Endothelial cell of umbilical vein (primary cell): ENCODE measurements at regions not wholly inside any gene's neighbourhood (a gene's known extent, or its start where the extent isn't known, plus 50 kb on each side); places are given as distances from the start of the nearest gene placed in this dataset.

Experiments
- BruUV-seq: library from RNA; stranded (reverse); fragments of 400-500 nt; replicated peaks from 2 replicates; lab custom pipeline; 2021; lab: Mats Ljungman, UMichigan
- CTCF ChIA-PET: fragments of 300-600, 350-600 bp; sonication (Branson Sonifier 250); formaldehyde crosslinking; loops from one replicate; lab custom pipeline; 2021; ENCODE audit warnings: antibody characterized with exemption, inconsistent platforms; lab: Charles Lee
- POLR2A ChIA-PET: fragments of 300-600, 350-600 bp; sonication (Branson Sonifier 250); formaldehyde crosslinking; loops from one replicate; lab custom pipeline; 2021; ENCODE audit warnings: antibody characterized with exemption, inconsistent platforms; lab: Charles Lee
- DNase-seq: peaks from one replicate; pipeline ENCODE4 v3.0.0-alpha.2; 2011; ENCODE audit warnings: low read depth, low spot score
- FAIRE-seq: peaks from 2 replicates; lab custom pipeline; 2011; peaks lifted over from hg19 to GRCh38; lab: Jason Lieb, UNC
- H2AFZ ChIP-seq: 2 replicates; pipeline ENCODE4 v1.6.0; 2012; ENCODE audit warnings: low read depth, low read length, control low read depth, inconsistent platforms
- H3K27ac ChIP-seq: 2 replicates; pipeline ENCODE4 v1.5.1; 2011; ENCODE audit warnings: low read depth, mild to moderate bottlenecking, control low read depth, low read length, moderate library complexity; ENCODE audit not compliant: insufficient read depth
- H3K27me3 ChIP-seq, 2 experiments: 2 replicates each; pipeline versions ENCODE4 v1.6.0 to v1.6.1; 2011; ENCODE audit warnings: low read length in 2 of 2, mixed read lengths in 1 of 2; ENCODE audit not compliant: control insufficient read depth in 2 of 2, insufficient read depth in 2 of 2
- H3K36me3 ChIP-seq, 2 experiments: 2 replicates in 1 of 2; 3 replicates in 1 of 2; pipeline ENCODE4 v1.5.1; 2011; ENCODE audit warnings: low read length in 2 of 2, mild to moderate bottlenecking in 1 of 2, moderate library complexity in 1 of 2; ENCODE audit not compliant: control insufficient read depth in 2 of 2, insufficient read depth in 2 of 2; ENCODE audit errors: extremely low read depth in 1 of 2
- H3K4me1 ChIP-seq: 3 replicates; pipeline ENCODE4 v1.5.1; 2011; ENCODE audit warnings: mild to moderate bottlenecking, low read length; ENCODE audit not compliant: control insufficient read depth, insufficient read depth; ENCODE audit errors: extremely low read depth
- H3K4me2 ChIP-seq: 2 replicates; pipeline ENCODE4 v1.6.1; 2011; ENCODE audit warnings: low read length, control low read depth, mixed read lengths; ENCODE audit not compliant: insufficient read depth
- H3K4me3 ChIP-seq, 3 experiments: fragments of 200-600 bp in 1 of 3; sonication (generic), shearing (Covaris generic) in 1 of 3; replicated peaks in 1 of 3; 2 replicates each; pipeline ENCODE4 v1.5.1; 2011 to 2016; ENCODE audit warnings: control low read depth in 3 of 3, low read length in 3 of 3, mild to moderate bottlenecking in 2 of 3, inconsistent platforms in 1 of 3, low read depth in 1 of 3, moderate library complexity in 1 of 3; ENCODE audit not compliant: insufficient read depth in 1 of 3
- H3K79me2 ChIP-seq: 2 replicates; pipeline ENCODE4 v1.6.0; 2012; ENCODE audit warnings: low read length, inconsistent platforms; ENCODE audit not compliant: control insufficient read depth, insufficient read depth
- H3K9ac ChIP-seq: replicated peaks from 2 replicates; pipeline ENCODE3; 2011; ENCODE audit warnings: low read length, control low read depth; ENCODE audit not compliant: insufficient read depth; ENCODE audit errors: extremely low read depth
- H3K9me1 ChIP-seq: replicated peaks from 3 replicates; pipeline ENCODE4 v1.6.0; 2011; ENCODE audit warnings: mild to moderate bottlenecking, low read length; ENCODE audit not compliant: control insufficient read depth, insufficient read depth; ENCODE audit errors: extremely low read depth
- H3K9me3 ChIP-seq: replicated peaks from 2 replicates; pipeline ENCODE4 v1.5.1; 2012; ENCODE audit warnings: low read length, inconsistent platforms; ENCODE audit not compliant: control insufficient read depth, insufficient read depth
- H4K20me1 ChIP-seq: replicated peaks from 2 replicates; pipeline ENCODE3; 2011; ENCODE audit warnings: mild to moderate bottlenecking, low read length; ENCODE audit not compliant: control insufficient read depth, insufficient read depth; ENCODE audit errors: extremely low read depth
- CTCF ChIP-seq, 2 donors: IDR thresholded peaks; 1 replicate in 1 of 2; 2 replicates in 1 of 2; pipeline ENCODE4 v1.5.1; 2011; ENCODE audit warnings: low read length in 2 of 2, mild to moderate bottlenecking in 2 of 2, moderate library complexity in 2 of 2, control low read depth in 1 of 2, inconsistent platforms in 1 of 2, low read depth in 1 of 2; ENCODE audit not compliant: insufficient read depth in 1 of 2; ENCODE audit errors: extremely low read depth in 1 of 2
- EZH2 ChIP-seq: IDR thresholded peaks from 2 replicates; pipeline ENCODE4 v1.6.1; 2012; ENCODE audit warnings: borderline replicate concordance, low read depth, mild to moderate bottlenecking, moderate library complexity, low read length, inconsistent platforms; ENCODE audit not compliant: severe bottlenecking
- FOS ChIP-seq: IDR thresholded peaks from 2 replicates; pipeline ENCODE4 v1.6.1; 2011; ENCODE audit warnings: mild to moderate bottlenecking, low read length, moderate library complexity, borderline replicate concordance; ENCODE audit not compliant: insufficient read depth
- GATA2 ChIP-seq: IDR thresholded peaks from 2 replicates; pipeline ENCODE4 v1.7.0; 2011; ENCODE audit warnings: low read depth, mild to moderate bottlenecking, moderate library complexity, mixed read lengths, low read length; ENCODE audit not compliant: insufficient read length, insufficient read depth
- JUN ChIP-seq: IDR thresholded peaks from 2 replicates; pipeline ENCODE4 v1.6.1; 2011; ENCODE audit warnings: borderline replicate concordance, low read depth; ENCODE audit not compliant: insufficient read length, insufficient read depth
- MAX ChIP-seq: IDR thresholded peaks from 2 replicates; pipeline ENCODE4 v1.6.1; 2011; ENCODE audit not compliant: insufficient read depth, insufficient read length
- MYC ChIP-seq: IDR thresholded peaks from one replicate; pipeline ENCODE4 v1.6.1; 2011; ENCODE audit warnings: mild to moderate bottlenecking, low read depth, low read length
- POLR2A ChIP-seq: IDR thresholded peaks from 2 replicates; pipeline ENCODE4 v1.6.1; 2012; ENCODE audit warnings: low read depth, mild to moderate bottlenecking, control low read depth, low read length
- POLR2AphosphoS5 ChIP-seq: IDR thresholded peaks from 2 replicates; pipeline ENCODE4 v1.6.1; 2012; ENCODE audit warnings: low read depth, mild to moderate bottlenecking, control low read depth, low read length, moderate library complexity; ENCODE audit not compliant: insufficient read depth
- dilution Hi-C: fragments of 300-500 bp; cut with MboI; formaldehyde crosslinking; loops from one replicate; pipeline ENCODE4 v1.15.0; 2019; ENCODE audit warnings: low sequenced_read_pairs; ENCODE audit not compliant: extremely low pct_ligation_motif_present
- intact Hi-C: fragments of 100-400 bp; cut with micrococcal nuclease; formaldehyde crosslinking; loops from one replicate; pipeline ENCODE4 v1.10.0; 2022

GRCh38 chr17:74117999-74118421 is 85.5 kb upstream of the RPL38 start:
- H3K9me3 ChIP-seq = no peaks in the 10 kb centered on the region
- H2AFZ ChIP-seq = no peak overlapping the region
- H3K4me3 ChIP-seq = no peak overlapping the region
- no peaks in the 10 kb centered on the region for H3K79me2 ChIP-seq
- CTCF ChIA-PET = no interaction called here
- H3K9ac ChIP-seq = no peak overlapping the region
- H3K4me1 ChIP-seq = no peaks in the 10 kb centered on the region
- no peak for TF ChIP-seq CTCF (IDR thresholded peaks at IDR 0.05; ENCODE audit: extremely low read depth in 1 of 2, insufficient read depth in 1 of 2, low read depth in 1 of 2, low read length in 2 of 2)
- no peak for TF ChIP-seq EZH2
- TF ChIP-seq JUN = no peak
- no peak for TF ChIP-seq POLR2A
- no peak for TF ChIP-seq GATA2
- no peak for TF ChIP-seq MYC
- TF ChIP-seq MAX = no peak
- TF ChIP-seq POLR2AphosphoS5 = no peak
- no peak for TF ChIP-seq FOS
- BruUV-seq = no TSS peak
- H3K36me3 ChIP-seq = no peaks in the 10 kb centered on the region
- intact Hi-C loops (no loop called here), dilution Hi-C loops (no loop called here)
- no peaks in the 10 kb centered on the region for H3K9me1 ChIP-seq
- H3K27me3 ChIP-seq = no peaks in the 10 kb centered on the region
- FAIRE-seq = no peak
- DNase-seq = no peak
- no peak overlapping the region for H3K27ac ChIP-seq
- H4K20me1 ChIP-seq = no peaks in the 10 kb centered on the region
- POLR2A ChIA-PET = no interaction called here
- H3K4me2 ChIP-seq = no peak overlapping the region
